GM21717 (cell line): ENCODE measurements at regions not wholly inside any gene's neighbourhood (a gene's known extent, or its start where the extent isn't known, plus 50 kb on each side); places are given as distances from the start of the nearest gene placed in this dataset.

ENCODE experiments used
- ATAC-seq: cut with Tn5 transposase; IDR thresholded peaks from one replicate; pipeline ENCODE4 v1.9.1; 2021; ENCODE audit warnings: mild to moderate bottlenecking, moderate library complexity; ENCODE audit not compliant: unreplicated experiment

DNA sequence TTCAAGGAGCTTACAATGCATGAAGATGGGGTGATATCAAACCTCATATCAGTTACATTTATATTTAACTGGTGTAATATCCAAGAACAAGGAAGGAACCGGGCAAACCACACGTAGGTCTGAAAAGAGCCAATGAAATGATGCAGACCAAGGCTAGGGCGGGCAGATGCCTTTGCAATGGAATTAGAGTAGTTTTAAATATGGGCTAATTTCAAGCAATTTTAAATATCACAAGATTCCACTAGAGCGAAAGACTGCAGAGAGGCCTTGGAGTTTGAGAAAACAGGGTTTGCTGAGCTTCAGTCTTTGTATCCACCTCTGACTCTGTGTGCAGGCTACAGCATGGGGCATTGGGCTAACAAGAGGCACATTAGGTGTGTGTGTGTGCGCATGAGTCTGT, 53.9 kb upstream of the ZNF536 start:
- no peak for ATAC-seq

GRCh38 chr19:30318936-30319335, 53.2 kb upstream of the ZNF536 start:
- ATAC-seq = no peak

- ATAC-seq = no peak
These were observed 52.8 kb upstream of the ZNF536 start for GRCh38 chr19:30319411-30319810.

GRCh38 chr19:30319876-30320275, 52.3 kb upstream of the ZNF536 start:
- no peak for ATAC-seq

GRCh38 chr19:30320466-30320865, 51.7 kb upstream of the ZNF536 start:
- ATAC-seq = no peak

DNA sequence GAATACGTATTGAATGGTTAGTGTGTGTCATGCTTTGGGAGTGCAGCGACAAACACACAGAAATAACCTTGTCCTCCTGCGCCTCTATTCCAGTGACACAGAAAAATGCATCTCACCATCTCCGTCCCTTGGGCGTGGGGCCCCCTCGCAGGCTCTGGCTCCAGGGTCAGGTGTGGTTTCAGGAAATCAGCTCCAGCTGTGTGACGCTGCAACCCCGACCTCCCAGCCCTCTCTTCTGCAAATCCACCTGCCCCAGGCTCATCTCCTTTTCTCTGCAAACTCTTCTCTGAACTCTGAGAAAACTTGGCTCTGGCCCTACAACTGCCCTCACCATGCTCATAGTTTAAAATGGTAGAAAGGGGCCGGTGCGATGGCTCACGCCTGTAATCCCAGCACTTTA, 51.3 kb upstream of the ZNF536 start:
- no peak for ATAC-seq
